ENCODE measurements at regions not wholly inside any gene's neighbourhood (a gene's known extent, or its start where the extent isn't known, plus 50 kb on each side); places are given as distances from the start of the nearest gene placed in this dataset.

GRCh38 chr9:28445211-28445610 lies 871.9 kb upstream of the C9orf72 start:
- DNase-seq: no peak
- H3K4ac ChIP-seq (ENCODE audit: low read depth, low read length): no peak overlapping the region
- no peaks in the 10 kb centered on the region for H3K4me1 ChIP-seq (ENCODE audit: control insufficient read depth in 1 of 2, insufficient read depth in 2 of 2, low read length in 2 of 2)
- H2AK5ac ChIP-seq (ENCODE audit: low read length): no peak overlapping the region
- H2AFZ ChIP-seq (ENCODE audit: insufficient read depth, low read length, poor library complexity): no peak overlapping the region
- no peak overlapping the region for H2BK120ac ChIP-seq (ENCODE audit: insufficient read depth, low read length, poor library complexity)
- no peaks in the 10 kb centered on the region for H3K79me1 ChIP-seq (ENCODE audit: low read length)
- no peak overlapping the region for H3K9ac ChIP-seq (ENCODE audit: low read length)
- no peak overlapping the region for H4K8ac ChIP-seq (ENCODE audit: low read depth, low read length)
- H3K23ac ChIP-seq (ENCODE audit: low read length): no peak overlapping the region
- H3K4me3 ChIP-seq (ENCODE audit: low read depth, low read length): no peak overlapping the region
- no peak overlapping the region for H3K4me2 ChIP-seq (ENCODE audit: low read length)
- no CpG with 5 or more reads among the region's 1 CpG for WGBS (ENCODE audit: extremely low coverage, insufficient coverage, insufficient read length)
- no peak overlapping the region for H2BK5ac ChIP-seq (ENCODE audit: low read depth, low read length, poor library complexity)
- no peak overlapping the region for H4K91ac ChIP-seq (ENCODE audit: low read depth, low read length)
- H3K79me2 ChIP-seq (ENCODE audit: control insufficient read depth, insufficient read depth, low read length, poor library complexity): no peaks in the 10 kb centered on the region
- H3K36me3 ChIP-seq (ENCODE audit: control insufficient read depth in 1 of 2, insufficient read depth in 2 of 2, low read length in 2 of 2): no peaks in the 10 kb centered on the region
- H3K27me3 ChIP-seq (ENCODE audit: insufficient read depth, low read length): no peaks in the 10 kb centered on the region
- no peak overlapping the region for H4K12ac ChIP-seq (ENCODE audit: low read depth, low read length)
- no peak overlapping the region for H2BK12ac ChIP-seq (ENCODE audit: low read length)
- H3K14ac ChIP-seq (ENCODE audit: low read length): no peak overlapping the region
- H3K18ac ChIP-seq (ENCODE audit: low read length): no peak overlapping the region
- H3K27ac ChIP-seq (ENCODE audit: low read depth, low read length): no peak overlapping the region
- H3K9me3 ChIP-seq (ENCODE audit: insufficient read depth, low read depth, low read length): peaks cover 10% of the 10 kb centered on the region

DNA sequence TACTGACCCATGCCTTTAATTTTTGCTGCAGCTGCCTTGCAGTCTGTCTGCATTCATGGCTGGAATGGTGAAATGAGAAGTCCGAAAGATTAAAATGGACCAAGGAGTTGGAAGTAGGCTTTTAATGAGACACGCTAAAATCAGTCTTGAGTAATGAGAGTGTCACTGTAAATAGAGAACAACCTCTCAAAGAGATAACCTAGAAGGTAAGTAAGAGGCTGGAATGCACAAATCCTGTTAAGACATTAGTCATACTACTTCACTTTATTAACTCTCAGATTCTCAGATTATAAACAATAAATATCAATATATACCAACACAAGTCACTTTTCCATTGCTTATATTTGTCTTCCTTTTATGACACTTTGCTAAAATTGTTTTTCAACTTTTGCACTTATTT lies 880.6 kb upstream of the C9orf72 start:
- H2BK120ac ChIP-seq (ENCODE audit: insufficient read depth, low read length, poor library complexity): no peak overlapping the region
- no peaks in the 10 kb centered on the region for H3K36me3 ChIP-seq (ENCODE audit: control insufficient read depth in 1 of 2, insufficient read depth in 2 of 2, low read length in 2 of 2)
- H3K27me3 ChIP-seq (ENCODE audit: insufficient read depth, low read length): no peaks in the 10 kb centered on the region
- no peak overlapping the region for H4K12ac ChIP-seq (ENCODE audit: low read depth, low read length)
- no peak overlapping the region for H3K14ac ChIP-seq (ENCODE audit: low read length)
- H3K79me2 ChIP-seq (ENCODE audit: control insufficient read depth, insufficient read depth, low read length, poor library complexity): no peaks in the 10 kb centered on the region
- no peak overlapping the region for H3K23ac ChIP-seq (ENCODE audit: low read length)
- no peak overlapping the region for H2AFZ ChIP-seq (ENCODE audit: insufficient read depth, low read length, poor library complexity)
- no peak overlapping the region for H3K9ac ChIP-seq (ENCODE audit: low read length)
- no peak overlapping the region for H2AK5ac ChIP-seq (ENCODE audit: low read length)
- no peaks in the 10 kb centered on the region for H3K79me1 ChIP-seq (ENCODE audit: low read length)
- H3K9me3 ChIP-seq (ENCODE audit: insufficient read depth, low read depth, low read length): no peaks in the 10 kb centered on the region
- H4K91ac ChIP-seq (ENCODE audit: low read depth, low read length): no peak overlapping the region
- H4K8ac ChIP-seq (ENCODE audit: low read depth, low read length): no peak overlapping the region
- H3K18ac ChIP-seq (ENCODE audit: low read length): no peak overlapping the region
- no CpG with 5 or more reads among the region's 2 CpGs for WGBS (ENCODE audit: extremely low coverage, insufficient coverage, insufficient read length)
- no peaks in the 10 kb centered on the region for H3K4me1 ChIP-seq (ENCODE audit: control insufficient read depth in 1 of 2, insufficient read depth in 2 of 2, low read length in 2 of 2)
- no peak overlapping the region for H3K4ac ChIP-seq (ENCODE audit: low read depth, low read length)
- H3K27ac ChIP-seq (ENCODE audit: low read depth, low read length): no peak overlapping the region
- no peak for DNase-seq
- H3K4me2 ChIP-seq (ENCODE audit: low read length): no peak overlapping the region
- no peak overlapping the region for H2BK5ac ChIP-seq (ENCODE audit: low read depth, low read length, poor library complexity)
- H2BK12ac ChIP-seq (ENCODE audit: low read length): no peak overlapping the region
- no peak overlapping the region for H3K4me3 ChIP-seq (ENCODE audit: low read depth, low read length)

- Histone ChIP-seq H3K79me1 (ENCODE audit: low read length) (no peaks in the 10 kb centered on the region), H3K9me3 (ENCODE audit: insufficient read depth, low read depth, low read length) (no peaks in the 10 kb centered on the region), H4K8ac (ENCODE audit: low read depth, low read length) (no peak overlapping the region), H3K79me2 (ENCODE audit: control insufficient read depth, insufficient read depth, low read length, poor library complexity) (no peaks in the 10 kb centered on the region), H2BK5ac (ENCODE audit: low read depth, low read length, poor library complexity) (no peak overlapping the region), H3K4ac (ENCODE audit: low read depth, low read length) (no peak overlapping the region), H3K9ac (ENCODE audit: low read length) (no peak overlapping the region), H3K18ac (ENCODE audit: low read length) (no peak overlapping the region), H2AK5ac (ENCODE audit: low read length) (no peak overlapping the region), H3K36me3 (ENCODE audit: control insufficient read depth in 1 of 2, insufficient read depth in 2 of 2, low read length in 2 of 2) (no peaks in the 10 kb centered on the region), H3K14ac (ENCODE audit: low read length) (no peak overlapping the region), H4K91ac (ENCODE audit: low read depth, low read length) (no peak overlapping the region), H4K12ac (ENCODE audit: low read depth, low read length) (no peak overlapping the region), H3K27me3 (ENCODE audit: insufficient read depth, low read length) (no peaks in the 10 kb centered on the region), H3K27ac (ENCODE audit: low read depth, low read length) (no peak overlapping the region), H3K4me2 (ENCODE audit: low read length) (no peak overlapping the region), H2AFZ (ENCODE audit: insufficient read depth, low read length, poor library complexity) (no peak overlapping the region), H3K4me3 (ENCODE audit: low read depth, low read length) (no peak overlapping the region), H2BK120ac (ENCODE audit: insufficient read depth, low read length, poor library complexity) (no peak overlapping the region), H3K23ac (ENCODE audit: low read length) (no peak overlapping the region), H2BK12ac (ENCODE audit: low read length) (no peak overlapping the region), H3K4me1 (ENCODE audit: control insufficient read depth in 1 of 2, insufficient read depth in 2 of 2, low read length in 2 of 2) (no peaks in the 10 kb centered on the region)
- no peak for DNase-seq
These were observed 883.6 kb upstream of the C9orf72 start for GRCh38 chr9:28456861-28457260.

DNA sequence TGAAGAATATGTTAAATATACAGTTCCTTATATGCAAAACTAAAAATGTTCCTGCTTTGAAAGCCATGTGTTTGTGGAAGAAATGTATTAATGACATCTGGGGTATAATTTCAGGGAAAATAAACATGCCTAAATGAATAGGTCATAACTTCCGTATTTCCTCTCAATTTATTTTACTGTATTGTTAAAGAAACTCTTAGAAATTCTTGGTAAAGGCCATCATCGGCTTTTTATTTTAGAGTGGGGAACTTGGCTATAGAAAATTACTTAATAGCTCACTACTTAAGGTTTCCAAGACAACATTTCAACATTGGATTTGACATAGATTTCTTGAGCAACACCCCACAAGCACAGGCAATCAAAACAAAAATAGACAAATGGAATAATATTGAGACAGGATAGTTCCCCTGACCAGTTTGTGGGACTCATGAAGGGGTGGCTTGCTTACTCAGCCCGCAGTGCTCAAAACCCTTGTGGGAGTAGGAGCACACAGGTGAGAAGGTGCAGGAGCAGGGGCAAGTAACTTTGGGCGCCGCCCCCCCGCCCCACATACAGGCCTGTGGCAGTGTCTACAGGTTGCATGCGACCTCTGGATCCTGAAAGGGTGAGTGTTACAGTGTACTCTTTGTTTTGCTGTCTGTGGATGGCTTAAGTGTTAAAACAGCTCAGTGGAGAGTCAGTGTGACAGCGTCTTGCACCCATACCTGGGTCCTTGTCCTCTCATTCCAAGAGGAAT lies 891.4 kb upstream of the C9orf72 start:
- H4K8ac ChIP-seq (ENCODE audit: low read depth, low read length): no peak overlapping the region
- DNase-seq: no peak
- H2AFZ ChIP-seq (ENCODE audit: insufficient read depth, low read length, poor library complexity): no peak overlapping the region
- H3K9ac ChIP-seq (ENCODE audit: low read length): no peak overlapping the region
- H2AK5ac ChIP-seq (ENCODE audit: low read length): no peak overlapping the region
- H3K9me3 ChIP-seq (ENCODE audit: insufficient read depth, low read depth, low read length): no peaks in the 10 kb centered on the region
- no peak overlapping the region for H3K18ac ChIP-seq (ENCODE audit: low read length)
- H3K4me3 ChIP-seq (ENCODE audit: low read depth, low read length): no peak overlapping the region
- H3K79me1 ChIP-seq (ENCODE audit: low read length): no peaks in the 10 kb centered on the region
- no peak overlapping the region for H2BK120ac ChIP-seq (ENCODE audit: insufficient read depth, low read length, poor library complexity)
- no peak overlapping the region for H3K27ac ChIP-seq (ENCODE audit: low read depth, low read length)
- no peaks in the 10 kb centered on the region for H3K36me3 ChIP-seq (ENCODE audit: control insufficient read depth in 1 of 2, insufficient read depth in 2 of 2, low read length in 2 of 2)
- H3K23ac ChIP-seq (ENCODE audit: low read length): no peak overlapping the region
- H3K79me2 ChIP-seq (ENCODE audit: control insufficient read depth, insufficient read depth, low read length, poor library complexity): no peaks in the 10 kb centered on the region
- no peak overlapping the region for H2BK5ac ChIP-seq (ENCODE audit: low read depth, low read length, poor library complexity)
- H3K4me1 ChIP-seq (ENCODE audit: control insufficient read depth in 1 of 2, insufficient read depth in 2 of 2, low read length in 2 of 2): no peaks in the 10 kb centered on the region
- no peak overlapping the region for H3K14ac ChIP-seq (ENCODE audit: low read length)
- no peak overlapping the region for H4K91ac ChIP-seq (ENCODE audit: low read depth, low read length)
- H3K27me3 ChIP-seq (ENCODE audit: insufficient read depth, low read length): no peaks in the 10 kb centered on the region
- no CpG with 5 or more reads among the region's 8 CpGs for WGBS (ENCODE audit: extremely low coverage, insufficient coverage, insufficient read length)
- no peak overlapping the region for H3K4me2 ChIP-seq (ENCODE audit: low read length)
- no peak overlapping the region for H3K4ac ChIP-seq (ENCODE audit: low read depth, low read length)
- no peak overlapping the region for H2BK12ac ChIP-seq (ENCODE audit: low read length)
- H4K12ac ChIP-seq (ENCODE audit: low read depth, low read length): no peak overlapping the region
